H1 (cell line): ENCODE measurements at regions not wholly inside any gene's neighbourhood (a gene's known extent, or its start where the extent isn't known, plus 50 kb on each side); places are given as distances from the start of the nearest gene placed in this dataset.

Source experiments
- CTCF ChIA-PET: fragments of 300-600 bp; sonication (Branson Sonifier 250); formaldehyde crosslinking; loops from one replicate; lab custom pipeline; 2021; ENCODE audit not compliant: partially characterized antibody; lab: Charles Lee
- POLR2A ChIA-PET: fragments of 300-600 bp; sonication (Branson Sonifier 250); formaldehyde crosslinking; loops from one replicate; lab custom pipeline; 2021; ENCODE audit warnings: inconsistent platforms; ENCODE audit not compliant: partially characterized antibody; lab: Charles Lee
- DNase-seq, 2 experiments: peaks; one replicate each; pipeline versions ENCODE4 v3.0.0 to v3.0.0-alpha.2; 2010 to 2022; ENCODE audit warnings: low spot score in 2 of 2, low read depth in 1 of 2, mixed read lengths in 1 of 2
- FAIRE-seq: peaks from 2 replicates; lab custom pipeline; 2011; peaks lifted over from hg19 to GRCh38; lab: Jason Lieb, UNC
- H2AFZ ChIP-seq: 2 replicates; pipeline ENCODE4 v1.8.1; 2012; ENCODE audit warnings: low read length, inconsistent platforms
- H2AK5ac ChIP-seq: 2 replicates; pipeline ENCODE4 v1.6.1; 2013; ENCODE audit warnings: low read depth, low read length
- H2BK120ac ChIP-seq: replicated peaks from 2 replicates; pipeline ENCODE3; 2013; ENCODE audit warnings: low read depth, low read length, inconsistent platforms
- H2BK12ac ChIP-seq: 2 replicates; pipeline ENCODE4 v1.6.1; 2013; ENCODE audit warnings: low read depth, low read length
- H2BK15ac ChIP-seq: 2 replicates; pipeline ENCODE4 v1.6.1; 2013; ENCODE audit warnings: low read length
- H2BK20ac ChIP-seq: 2 replicates; pipeline ENCODE4 v1.6.1; 2013; ENCODE audit warnings: low read length
- H2BK5ac ChIP-seq: 2 replicates; pipeline ENCODE4 v1.6.1; 2013; ENCODE audit warnings: low read depth, low read length
- H3K14ac ChIP-seq: 2 replicates; pipeline ENCODE4 v1.6.1; 2013; ENCODE audit warnings: inconsistent platforms; ENCODE audit not compliant: insufficient read length
- H3K18ac ChIP-seq: 2 replicates; pipeline ENCODE4 v1.6.1; 2013; ENCODE audit warnings: low read length; ENCODE audit errors: extremely low read depth
- H3K23ac ChIP-seq: 2 replicates; pipeline ENCODE4 v1.6.1; 2013; ENCODE audit warnings: inconsistent platforms; ENCODE audit not compliant: insufficient read length
- H3K23me2 ChIP-seq: 2 replicates; pipeline ENCODE4 v1.6.1; 2013; ENCODE audit warnings: low read depth, low read length
- H3K27ac ChIP-seq: 2 replicates; pipeline ENCODE4 v1.6.1; 2011; ENCODE audit warnings: low read depth, low read length, inconsistent platforms
- H3K27me3 ChIP-seq, 4 experiments: replicated peaks in 1 of 4; 1 replicate in 1 of 4; 2 replicates in 3 of 4; pipeline versions ENCODE4 v1.6.1 to v1.8.1; 2011 to 2013; ENCODE audit warnings: low read length in 3 of 4, mild to moderate bottlenecking in 3 of 4, inconsistent platforms in 2 of 4, mixed read lengths in 2 of 4, moderate library complexity in 1 of 4; ENCODE audit not compliant: control insufficient read depth in 3 of 4, insufficient read depth in 3 of 4; ENCODE audit errors: extremely low read depth in 1 of 4
- H3K36me3 ChIP-seq, 4 experiments: 2 replicates each; pipeline versions ENCODE4 v1.6.1 to v1.8.1; 2011 to 2013; ENCODE audit warnings: mild to moderate bottlenecking in 4 of 4, low read length in 3 of 4, moderate library complexity in 2 of 4, control low read depth in 1 of 4, inconsistent platforms in 1 of 4; ENCODE audit not compliant: insufficient read depth in 4 of 4, control insufficient read depth in 2 of 4
- H3K4ac ChIP-seq: replicated peaks from 2 replicates; pipeline ENCODE3; 2013; ENCODE audit warnings: low read length, low read depth, mixed read lengths, inconsistent platforms; ENCODE audit not compliant: insufficient read length
- H3K4me1 ChIP-seq, 4 experiments: replicated peaks in 1 of 4; 1 replicate in 1 of 4; 2 replicates in 3 of 4; pipeline versions ENCODE4 v1.6.1 to v1.8.1; 2011 to 2013; ENCODE audit warnings: low read length in 3 of 4, inconsistent platforms in 2 of 4, mixed read lengths in 1 of 4; ENCODE audit not compliant: insufficient read depth in 4 of 4, control insufficient read depth in 3 of 4
- H3K4me2 ChIP-seq, 2 experiments: 2 replicates each; pipeline versions ENCODE4 v1.6.1 to v1.8.1; 2011 to 2013; ENCODE audit warnings: low read depth in 2 of 2, low read length in 2 of 2, control low read depth in 1 of 2, inconsistent platforms in 1 of 2, mild to moderate bottlenecking in 1 of 2; ENCODE audit not compliant: insufficient read depth in 1 of 2
- H3K4me3 ChIP-seq, 4 experiments: fragments of 200-600, 300-600 bp in 1 of 4; sonication (generic), shearing (Covaris generic), sonication (Bioruptor Twin) in 1 of 4; 2 replicates each; pipeline versions ENCODE4 v1.5.1 to v1.8.1; 2011 to 2016; ENCODE audit warnings: low read length in 4 of 4, low read depth in 3 of 4, control low read depth in 2 of 4, inconsistent platforms in 2 of 4, mild to moderate bottlenecking in 2 of 4, mixed read lengths in 1 of 4, moderate library complexity in 1 of 4; ENCODE audit not compliant: insufficient read depth in 2 of 4; ENCODE audit errors: extremely low read depth in 1 of 4
- H3K56ac ChIP-seq: replicated peaks from 2 replicates; pipeline ENCODE3; 2013; ENCODE audit warnings: low read depth, mild to moderate bottlenecking, mixed read lengths, low read length, inconsistent platforms; ENCODE audit not compliant: insufficient read length
- H3K79me1 ChIP-seq: 2 replicates; pipeline ENCODE4 v1.6.1; 2013; ENCODE audit warnings: low read depth, low read length, control low read depth
- H3K79me2 ChIP-seq, 2 experiments: 2 replicates each; pipeline versions ENCODE4 v1.6.1 to v1.8.1; 2012 to 2013; ENCODE audit warnings: low read length in 2 of 2, mild to moderate bottlenecking in 2 of 2, inconsistent platforms in 1 of 2; ENCODE audit not compliant: insufficient read depth in 2 of 2, control insufficient read depth in 1 of 2
- H3K9ac ChIP-seq, 4 experiments: replicated peaks in 1 of 4; 1 replicate in 1 of 4; 2 replicates in 3 of 4; pipeline versions ENCODE4 v1.6.1 to v1.8.1; 2011 to 2013; ENCODE audit warnings: low read depth in 3 of 4, low read length in 3 of 4, control low read depth in 2 of 4, mild to moderate bottlenecking in 2 of 4, moderate library complexity in 2 of 4, inconsistent platforms in 1 of 4; ENCODE audit errors: extremely low read depth in 1 of 4
- H3K9me3 ChIP-seq, 2 experiments: 2 replicates each; pipeline versions ENCODE4 v1.6.1 to v1.8.1; 2012 to 2013; ENCODE audit warnings: mild to moderate bottlenecking in 2 of 2, moderate library complexity in 2 of 2, control low read depth in 1 of 2, inconsistent platforms in 1 of 2, low read depth in 1 of 2, low read length in 1 of 2, mixed read lengths in 1 of 2; ENCODE audit not compliant: insufficient read depth in 2 of 2
- H4K20me1 ChIP-seq, 2 experiments: replicated peaks in 1 of 2; 2 replicates each; pipeline versions ENCODE3 to v1.8.1; 2011 to 2013; ENCODE audit warnings: inconsistent platforms in 2 of 2, low read length in 2 of 2, mild to moderate bottlenecking in 1 of 2; ENCODE audit not compliant: insufficient read depth in 2 of 2, control insufficient read depth in 1 of 2
- H4K5ac ChIP-seq: 2 replicates; pipeline ENCODE4 v1.6.1; 2013; ENCODE audit warnings: low read length, low read depth, mixed read lengths, inconsistent platforms; ENCODE audit not compliant: insufficient read length
- H4K8ac ChIP-seq: 2 replicates; pipeline ENCODE4 v1.8.0; 2013; ENCODE audit warnings: mild to moderate bottlenecking, moderate library complexity, low read length, inconsistent platforms; ENCODE audit not compliant: insufficient read depth; ENCODE audit errors: extremely low read depth
- H4K91ac ChIP-seq: replicated peaks from 2 replicates; pipeline ENCODE3; 2013; ENCODE audit warnings: low read length, mixed read lengths, inconsistent platforms; ENCODE audit not compliant: insufficient read length
- CREB1 ChIP-seq: IDR thresholded peaks from 2 replicates; pipeline ENCODE4 v1.6.1; 2012; ENCODE audit warnings: inconsistent platforms
- NANOG ChIP-seq: IDR thresholded peaks from 2 replicates; pipeline ENCODE4 v1.6.1; 2011; ENCODE audit warnings: low read length, low read depth, mild to moderate bottlenecking, inconsistent platforms; ENCODE audit not compliant: insufficient read depth, poor library complexity, severe bottlenecking
- POLR2AphosphoS5 ChIP-seq: IDR thresholded peaks from 2 replicates; pipeline ENCODE4 v1.6.1; 2011; ENCODE audit warnings: low read depth, low read length
- YY1 ChIP-seq: IDR thresholded peaks from 2 replicates; pipeline ENCODE4 v1.6.1; 2011; ENCODE audit warnings: low read depth, mild to moderate bottlenecking, low read length
- WGBS, 2 experiments: shearing (Covaris generic) in 1 of 2; methylation state at CpG; one replicate each; pipeline versions ENCODE4 v1.1.6 to v1.1.7; 2013 to 2015; ENCODE audit warnings: low lambda C conversion rate in 2 of 2, mixed read lengths in 2 of 2, inconsistent platforms in 1 of 2, low coverage in 1 of 2, missing lambda C conversion rate in 1 of 2; ENCODE audit not compliant: insufficient replicate concordance in 2 of 2, insufficient coverage in 1 of 2, insufficient read length in 1 of 2; ENCODE audit errors: extremely low coverage in 1 of 2, missing lambda C conversion rate in 1 of 2; 5-methylcytosine and 5-hydroxymethylcytosine counted together

GRCh38 chr15:31732726-31733125, 297.6 kb upstream of the CHRNA7 start:
- TF ChIP-seq POLR2AphosphoS5 (no peak), CREB1 (no peak), NANOG (no peak), YY1 (no peak)
- no peaks in the 10 kb centered on the region for H3K9me3 ChIP-seq
- DNase-seq (no peak), FAIRE-seq (no peak)
- H3K9ac ChIP-seq = no peak overlapping the region
- no peak overlapping the region for H2AFZ ChIP-seq
- no peak overlapping the region for H3K27ac ChIP-seq
- H3K4me2 ChIP-seq = no peak overlapping the region
- no peaks in the 10 kb centered on the region for H3K23me2 ChIP-seq
- no peak overlapping the region for H2BK5ac ChIP-seq
- H3K56ac ChIP-seq = no peak overlapping the region
- H3K79me1 ChIP-seq = no peaks in the 10 kb centered on the region; the same call in 1 of the 2 replicates
- H2BK15ac ChIP-seq = no peak overlapping the region
- no peak overlapping the region for H3K18ac ChIP-seq
- H3K36me3 ChIP-seq = no peaks in the 10 kb centered on the region
- H4K8ac ChIP-seq = no peak overlapping the region
- no peaks in the 10 kb centered on the region for H3K79me2 ChIP-seq
- no peak overlapping the region for H3K23ac ChIP-seq
- CTCF ChIA-PET = interaction anchor here (2.0 kb wide), 1 partner anchor 26 kb away, joined by 4 read pairs; no protein-coding TSS in a partner anchor
- no peak overlapping the region for H4K91ac ChIP-seq
- H3K14ac ChIP-seq = no peak overlapping the region
- H3K4me3 ChIP-seq = no peak overlapping the region
- H4K5ac ChIP-seq = no peak overlapping the region
- no peak overlapping the region for H2BK20ac ChIP-seq
- WGBS, 2 experiments = 89% methylated on average over 3 of the region's 3 CpGs; no CpG with 5 or more reads in 1 of the 2 experiments
- no peaks in the 10 kb centered on the region for H3K4me1 ChIP-seq
- no peak overlapping the region for H3K4ac ChIP-seq
- POLR2A ChIA-PET = no interaction called here
- no peaks in the 10 kb centered on the region for H3K27me3 ChIP-seq
- H2BK12ac ChIP-seq = no peak overlapping the region
- H4K20me1 ChIP-seq = no peaks in the 10 kb centered on the region
- H2AK5ac ChIP-seq = no peak overlapping the region
- H2BK120ac ChIP-seq = no peak overlapping the region
